Aorta (tissue), 5 donors: ENCODE measurements at regions not wholly inside any gene's neighbourhood (a gene's known extent, or its start where the extent isn't known, plus 50 kb on each side); places are given as distances from the start of the nearest gene placed in this dataset.

Experiments used
- ATAC-seq: fragments of 200-7000 bp; cut with Tn5 transposase; one replicate; pipeline ENCODE4 v1.9.1; 2022; ENCODE audit warnings: moderate library complexity; ENCODE audit not compliant: low FRiP score
- DNase-seq, 2 donors: peaks; one replicate each; pipeline ENCODE4 v3.0.0-alpha.2; 2020
- H3K27ac ChIP-seq, 2 donors: one replicate each; pipeline ENCODE4 v1.5.1; 2013; ENCODE audit warnings: low read length in 2 of 2, mild to moderate bottlenecking in 2 of 2, moderate library complexity in 2 of 2, control low read depth in 1 of 2, inconsistent platforms in 1 of 2, low read depth in 1 of 2
- H3K27me3 ChIP-seq, 2 donors: one replicate each; pipeline ENCODE4 v1.6.1; 2013; ENCODE audit warnings: control low read depth in 1 of 2, low read length in 1 of 2, mild to moderate bottlenecking in 1 of 2, moderate library complexity in 1 of 2; ENCODE audit not compliant: insufficient read depth in 2 of 2, control insufficient read depth in 1 of 2
- H3K36me3 ChIP-seq, 2 donors: one replicate each; pipeline ENCODE4 v1.6.1; 2013; ENCODE audit warnings: control low read depth in 1 of 2, low read length in 1 of 2, mild to moderate bottlenecking in 1 of 2; ENCODE audit not compliant: insufficient read depth in 2 of 2, control insufficient read depth in 1 of 2
- H3K4me1 ChIP-seq, 2 donors: one replicate each; pipeline ENCODE4 v1.6.1; 2013; ENCODE audit warnings: low read length in 2 of 2, control low read depth in 1 of 2, mild to moderate bottlenecking in 1 of 2, moderate library complexity in 1 of 2; ENCODE audit not compliant: insufficient read depth in 2 of 2, control insufficient read depth in 1 of 2
- H3K4me3 ChIP-seq, 2 donors: one replicate each; pipeline ENCODE4 v1.5.1; 2013; ENCODE audit warnings: low read length in 2 of 2, control low read depth in 1 of 2, mild to moderate bottlenecking in 1 of 2
- H3K9me3 ChIP-seq: one replicate; pipeline ENCODE4 v1.6.1; 2013; ENCODE audit warnings: mild to moderate bottlenecking, low read length; ENCODE audit not compliant: control insufficient read depth
- WGBS, 2 donors: extraction: QIAGEN DNeasy Blood & Tissue Kit; methylation state at CpG; one replicate each; pipeline ENCODE4 v1.1.7; 2013; 5-methylcytosine and 5-hydroxymethylcytosine counted together
- intact Hi-C, 2 donors: fragments of 100-400 bp; cut with DNase I; formaldehyde crosslinking; loops; one replicate each; pipeline versions ENCODE4 v1.14.2 to v1.15.0; 2022
- donor health status: healthy with polysubstance abuse.
- donor health status: Bipolar disorder and iron deficiency.
- donor health status: DM: no; HTN: no; CAD: no.
- donor health status: DM: no; HTN: no; CAD: no.
- donor health status: DM: yes; HTN: yes; CAD: no.

DNA sequence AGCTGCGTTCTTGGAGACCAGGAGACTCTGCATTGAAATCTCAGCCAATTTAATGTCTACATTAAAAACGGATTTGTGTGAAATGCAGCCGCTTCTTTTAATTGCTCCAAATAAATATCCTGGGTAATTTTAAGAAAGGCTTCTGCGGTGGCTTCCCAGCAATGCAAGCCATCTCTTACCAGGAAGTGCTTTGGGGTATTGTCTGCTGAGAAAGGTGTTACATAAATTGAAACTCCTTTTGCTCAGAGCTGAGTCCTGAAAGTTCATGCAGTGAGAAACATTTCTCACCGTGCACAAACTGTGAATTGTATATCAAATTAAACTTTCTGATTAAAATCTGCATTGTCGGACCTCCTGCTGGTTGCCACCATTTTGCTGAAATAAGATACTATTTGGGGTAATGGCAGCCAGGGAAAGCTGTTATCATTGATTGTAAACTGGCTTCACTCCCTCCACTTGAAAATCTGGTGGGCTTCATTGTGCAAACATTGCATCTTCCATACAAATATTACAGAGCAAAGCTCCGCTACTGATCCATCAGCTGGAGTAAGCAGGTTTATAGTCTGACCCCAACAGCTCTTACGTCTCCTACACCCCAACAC is 59.5 kb downstream of the ZIC5 start:
- Histone ChIP-seq H3K9me3 (peaks cover 1% of the 10 kb centered on the region), H3K4me1 (no peaks in the 10 kb centered on the region), H3K4me3 (no peak overlapping the region), H3K27ac (no peak overlapping the region), H3K36me3 (no peaks in the 10 kb centered on the region), H3K27me3 (peaks cover 3 to 4% of the 10 kb centered on the region in 2 donors)
- no peak for ATAC-seq
- WGBS, 2 donors: 58 to 69% methylated on average over 8 of the region's 8 CpGs
- intact Hi-C loops: loop anchor here in 1 of 2 donors (10.0 kb wide), 2 partner anchors 257 to 603 kb away; no protein-coding TSS in a partner anchor
- DNase-seq: no peak

DNA sequence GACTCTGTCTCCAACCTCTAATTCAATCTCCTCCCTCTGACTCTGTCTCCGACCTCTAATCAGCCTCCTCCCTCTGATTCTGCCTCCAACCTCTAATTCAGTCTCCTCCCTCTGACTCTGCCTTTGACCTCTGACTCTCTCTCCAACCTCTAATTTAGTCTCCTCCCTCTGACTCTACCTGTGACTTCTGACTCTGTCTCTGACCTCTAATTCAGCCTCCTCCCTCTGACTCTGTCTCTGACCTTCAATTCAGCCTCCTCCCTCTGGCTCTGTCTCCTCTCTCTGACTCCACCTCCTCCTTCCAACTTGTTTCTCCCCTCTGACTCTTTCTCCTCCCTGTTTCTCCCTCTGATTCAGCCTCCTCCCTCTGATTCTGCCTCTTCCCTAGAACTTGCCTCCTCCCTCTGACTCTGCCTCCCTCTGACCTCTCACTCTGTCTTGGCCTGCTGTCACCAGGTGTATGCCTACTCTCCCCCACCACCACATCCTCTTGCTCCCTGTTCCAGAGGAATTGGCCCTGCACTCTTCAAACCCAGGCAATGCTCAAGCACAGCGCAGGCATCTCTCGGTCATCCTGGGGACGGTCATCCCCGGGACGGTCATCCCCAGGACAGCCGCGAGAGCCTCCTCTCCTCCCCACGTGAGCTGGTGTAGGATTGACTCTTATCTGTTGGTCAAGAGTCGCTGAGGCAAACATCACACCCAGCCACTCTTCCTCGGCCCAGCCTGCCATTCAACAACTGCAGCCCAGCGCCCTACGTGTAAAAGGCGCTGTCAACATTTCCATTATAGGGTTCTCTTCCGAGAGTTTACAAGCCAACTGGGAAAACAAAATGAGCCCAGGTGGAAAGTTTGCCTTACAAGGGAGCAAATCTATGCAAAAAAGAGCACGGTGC is 60.2 kb downstream of the ZIC5 start:
- intact Hi-C loops: loop anchor here in 1 of 2 donors (10.0 kb wide), 2 partner anchors 257 to 603 kb away; no protein-coding TSS in a partner anchor
- ATAC-seq (no peak), DNase-seq (no peak)
- Histone ChIP-seq H3K4me1 (no peaks in the 10 kb centered on the region), H3K4me3 (no peak overlapping the region), H3K27ac (no peak overlapping the region), H3K9me3 (peaks cover 1% of the 10 kb centered on the region), H3K36me3 (no peaks in the 10 kb centered on the region), H3K27me3 (peaks cover 3 to 4% of the 10 kb centered on the region in 2 donors)
- WGBS, 2 donors: 54 to 58% methylated on average over 16 of the region's 16 CpGs

DNA sequence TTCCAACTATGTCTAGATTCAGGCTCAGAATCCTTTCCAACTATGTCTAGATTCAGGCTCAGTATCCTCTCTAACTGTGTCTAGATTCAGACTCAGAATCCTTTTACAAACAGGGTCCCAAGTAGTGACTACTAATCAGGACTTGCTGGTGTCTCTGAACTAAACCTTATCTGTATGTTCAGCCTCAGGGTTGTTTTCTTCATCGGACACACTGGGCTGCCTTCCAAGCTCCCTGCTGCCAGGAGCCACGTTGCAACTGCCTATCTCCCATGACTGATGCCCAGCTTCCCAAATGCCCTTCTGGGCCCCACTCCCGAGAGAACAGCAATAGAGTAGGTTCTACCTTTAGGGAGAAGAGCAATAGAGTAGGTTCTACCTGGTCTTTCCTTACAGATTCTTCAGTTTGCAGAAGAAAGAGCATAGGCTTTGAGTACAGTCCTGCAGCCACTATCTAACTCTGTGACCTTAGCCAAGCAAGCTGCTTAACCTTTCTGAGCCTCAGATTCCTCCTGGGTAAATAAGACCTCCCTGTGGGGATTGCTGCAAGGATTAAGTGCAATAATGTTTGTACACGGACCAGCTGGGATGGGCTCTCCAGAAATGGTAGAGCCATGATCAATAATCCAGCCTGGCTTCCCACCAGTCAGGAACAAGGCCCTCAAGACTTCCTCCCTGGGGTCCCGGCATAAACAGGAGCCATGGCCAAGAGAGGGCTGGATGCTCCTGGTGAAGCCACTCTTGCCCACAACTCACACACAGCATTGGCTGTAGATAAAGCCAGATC is 61.5 kb downstream of the ZIC5 start:
- Histone ChIP-seq H3K27ac (no peak overlapping the region), H3K9me3 (peaks cover 1% of the 10 kb centered on the region), H3K4me3 (no peak overlapping the region), H3K36me3 (no peaks in the 10 kb centered on the region), H3K27me3 (peaks cover 4 to 5% of the 10 kb centered on the region in 2 donors), H3K4me1 (no peaks in the 10 kb centered on the region)
- DNase-seq (no peak), ATAC-seq (no peak)
- intact Hi-C loops: loop anchor here in 1 of 2 donors (10.0 kb wide), 2 partner anchors 255 to 605 kb away; no protein-coding TSS in a partner anchor
- 23 to 28% methylated on average over 5 of the region's 5 CpGs for WGBS, 2 donors

GRCh38 chr13:99909097-99909835 is 62.3 kb downstream of the ZIC5 start:
- no peak overlapping the region for H3K27ac ChIP-seq
- DNase-seq: no peak
- peaks cover 1% of the 10 kb centered on the region for H3K9me3 ChIP-seq
- H3K4me3 ChIP-seq: no peak overlapping the region
- intact Hi-C loops: no loop called here
- peaks cover 4 to 6% of the 10 kb centered on the region in 2 donors for H3K27me3 ChIP-seq
- 80 to 85% methylated on average over 2 of the region's 2 CpGs for WGBS, 2 donors
- no peak for ATAC-seq
- H3K36me3 ChIP-seq: no peaks in the 10 kb centered on the region
- no peaks in the 10 kb centered on the region for H3K4me1 ChIP-seq

DNA sequence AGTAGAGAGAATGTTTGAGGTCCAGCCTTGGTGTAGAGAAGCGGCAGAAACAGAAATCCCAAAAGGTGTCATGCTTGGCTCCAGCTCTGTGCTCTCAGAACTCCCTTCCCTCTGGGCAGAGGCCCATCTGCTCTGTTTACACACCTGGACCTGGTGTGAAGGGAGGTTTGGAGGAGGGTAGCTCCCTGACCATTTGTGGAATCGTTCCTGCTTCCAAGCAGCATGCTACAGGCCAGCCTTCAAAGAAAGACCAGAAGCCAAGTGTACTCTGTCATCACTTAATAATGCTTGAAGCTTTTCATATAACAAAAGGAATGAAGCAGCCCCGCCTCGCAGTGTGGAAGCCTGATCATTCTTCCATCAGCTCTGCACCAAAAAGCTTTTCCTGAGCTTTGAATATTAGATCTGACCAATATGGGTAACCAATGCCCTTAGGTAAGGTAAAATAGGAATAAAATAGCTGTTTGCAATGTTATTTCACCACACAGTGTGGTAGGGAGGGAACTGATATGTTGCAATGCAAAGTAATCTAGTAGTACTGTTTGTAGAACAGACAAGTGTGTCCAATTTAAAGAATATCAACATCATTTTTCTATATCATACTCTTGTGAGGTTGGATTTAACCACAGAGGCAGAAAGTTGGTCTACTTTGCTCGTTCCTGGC is 63.3 kb downstream of the ZIC5 start:
- no peak for DNase-seq
- H3K9me3 ChIP-seq: peaks cover 1% of the 10 kb centered on the region
- no peak overlapping the region for H3K27ac ChIP-seq
- no peak for ATAC-seq
- no peaks in the 10 kb centered on the region for H3K4me1 ChIP-seq
- H3K36me3 ChIP-seq: no peaks in the 10 kb centered on the region
- H3K4me3 ChIP-seq: no peak overlapping the region
- 33 to 50% methylated on average over 5 of the region's 5 CpGs for WGBS, 2 donors
- intact Hi-C loops: no loop called here
- peaks cover 4 to 6% of the 10 kb centered on the region in 2 donors for H3K27me3 ChIP-seq

- intact Hi-C loops: no loop called here
- Histone ChIP-seq H3K27me3 (peaks cover 4 to 6% of the 10 kb centered on the region in 2 donors), H3K4me1 (no peaks in the 10 kb centered on the region), H3K9me3 (peaks cover 1% of the 10 kb centered on the region), H3K27ac (no peak overlapping the region), H3K36me3 (no peaks in the 10 kb centered on the region), H3K4me3 (no peak overlapping the region)
- ATAC-seq (no peak), DNase-seq (no peak)
- 78 to 86% methylated on average over 7 of the region's 7 CpGs for WGBS, 2 donors
These were observed 63.9 kb downstream of the ZIC5 start for GRCh38 chr13:99907627-99908026.

GRCh38 chr13:99907038-99907437 is 64.5 kb downstream of the ZIC5 start:
- H3K27me3 ChIP-seq: peaks cover 4 to 6% of the 10 kb centered on the region in 2 donors
- WGBS, 2 donors: 91 to 97% methylated on average over 2 of the region's 2 CpGs
- ATAC-seq: no peak
- H3K9me3 ChIP-seq: peaks cover 1% of the 10 kb centered on the region
- no peaks in the 10 kb centered on the region for H3K36me3 ChIP-seq
- H3K4me3 ChIP-seq: no peak overlapping the region
- no peak overlapping the region for H3K27ac ChIP-seq
- no peaks in the 10 kb centered on the region for H3K4me1 ChIP-seq
- DNase-seq: no peak
- intact Hi-C loops: no loop called here

GRCh38 chr13:99905814-99906213 is 65.8 kb downstream of the ZIC5 start:
- WGBS, 2 donors: 76 to 86% methylated on average over 4 of the region's 4 CpGs

More at GRCh38 chr13:99905814-99906213, 65.8 kb downstream of the ZIC5 start:
- no peak overlapping the region for H3K27ac ChIP-seq
- intact Hi-C loops: no loop called here
- no peaks in the 10 kb centered on the region for H3K36me3 ChIP-seq
- DNase-seq: no peak
- no peak for ATAC-seq
- H3K27me3 ChIP-seq: peaks cover 2 to 6% of the 10 kb centered on the region in 2 donors
- no peaks in the 10 kb centered on the region for H3K4me1 ChIP-seq
- H3K4me3 ChIP-seq: no peak overlapping the region
- H3K9me3 ChIP-seq: peaks cover 1% of the 10 kb centered on the region
